ENCODE measurements at regions not wholly inside any gene's neighbourhood (a gene's known extent, or its start where the extent isn't known, plus 50 kb on each side); places are given as distances from the start of the nearest gene placed in this dataset.

DNA sequence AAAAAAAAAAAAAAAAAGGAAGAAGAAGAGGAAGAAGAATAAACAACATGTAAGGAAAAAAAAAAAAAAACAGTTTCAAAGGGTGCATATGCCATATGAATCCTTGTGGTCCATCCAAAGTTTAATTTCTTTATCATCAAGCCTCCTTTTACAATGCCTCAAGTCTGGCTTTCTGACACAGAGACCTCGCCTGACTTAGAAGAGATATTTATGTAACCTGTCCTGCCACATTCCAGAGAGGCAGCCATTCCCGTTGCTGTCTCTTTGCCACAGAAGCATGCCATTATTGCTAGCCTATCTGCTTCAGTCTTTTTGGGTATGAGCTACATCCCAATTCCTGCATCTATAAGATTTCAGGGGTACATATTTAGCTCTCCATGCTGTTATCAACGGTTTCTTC is 596.7 kb upstream of the ATP2B1 start:
- TF ChIP-seq CTCF (IDR thresholded peaks at IDR 0.05; ENCODE audit: low read depth, low read length, poor library complexity, severe bottlenecking): no peak
- TF ChIP-seq EZH2phosphoT487 (IDR thresholded peaks at IDR 0.05; ENCODE audit: borderline replicate concordance, low read length): no peak
